Ascending aorta (tissue), 2 donors: ENCODE measurements at regions not wholly inside any gene's neighbourhood (a gene's known extent, or its start where the extent isn't known, plus 50 kb on each side); places are given as distances from the start of the nearest gene placed in this dataset.

Experiments
- DNase-seq, 2 donors: peaks; one replicate each; pipeline ENCODE4 v3.0.0-alpha.2; 2019; ENCODE audit warnings: low spot score in 2 of 2
- H3K27ac ChIP-seq, 2 donors: fragments of 200-600 bp; sonication (generic); one replicate each; pipeline ENCODE4 v1.5.1; 2016 to 2017; ENCODE audit warnings: mild to moderate bottlenecking in 1 of 2
- H3K27me3 ChIP-seq: fragments of 200-600 bp; sonication (generic); one replicate; pipeline ENCODE4 v1.5.1; 2017
- H3K36me3 ChIP-seq, 2 donors: fragments of 200-600 bp; sonication (generic); one replicate each; pipeline ENCODE4 v1.5.1; 2016
- H3K4me1 ChIP-seq, 2 donors: fragments of 200-600 bp; sonication (generic); one replicate each; pipeline ENCODE4 v1.5.1; 2016 to 2017; ENCODE audit warnings: mild to moderate bottlenecking in 1 of 2
- H3K4me3 ChIP-seq, 2 donors: fragments of 200-600 bp; sonication (generic); one replicate each; pipeline ENCODE4 v1.5.1; 2016 to 2017; ENCODE audit warnings: mild to moderate bottlenecking in 1 of 2
- H3K9me3 ChIP-seq, 2 donors: fragments of 200-600 bp; sonication (generic); one replicate each; pipeline ENCODE4 v1.5.1; 2016
- intact Hi-C: fragments of 100-400 bp; cut with DNase I; formaldehyde crosslinking; loops from one replicate; pipeline ENCODE4 v1.15.1; 2023
- TF ChIP-seq, protein P1 (sequence below), 3 experiments: fragments of 200-600 bp in 2 of 3; fragments of 450-650 bp in 1 of 3; sonication (generic) in 2 of 3; IDR thresholded peaks; one replicate each; pipeline ENCODE4 v1.5.1; 2016 to 2019; ENCODE audit warnings: antibody characterized with exemption in 3 of 3, mild to moderate bottlenecking in 1 of 3, moderate library complexity in 1 of 3

DNA sequence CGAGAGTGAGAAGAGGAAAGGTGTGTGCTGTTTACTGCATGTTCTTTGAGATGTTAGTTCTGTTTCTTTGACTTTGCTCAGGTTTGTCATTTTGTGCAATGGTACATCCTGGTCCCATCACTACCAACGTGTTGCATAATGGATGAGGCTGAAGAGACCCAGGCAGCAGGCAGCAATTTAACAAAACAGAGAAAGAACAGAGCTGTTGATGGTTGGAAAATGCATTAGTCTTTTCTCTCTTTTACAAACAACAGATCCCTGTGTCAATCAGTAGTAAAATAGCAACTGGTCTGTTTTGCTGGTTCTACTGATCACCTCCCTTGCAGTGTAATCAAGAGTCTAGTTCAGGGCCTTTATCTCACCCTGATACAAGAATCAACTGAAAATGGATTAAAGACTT is 64.8 kb upstream of the LIMCH1 start:
- no peaks in the 10 kb centered on the region for H3K27me3 ChIP-seq
- peaks cover 2 to 37% of the 10 kb centered on the region in 2 donors for H3K4me1 ChIP-seq
- H3K9me3 ChIP-seq = no peaks in the 10 kb centered on the region
- no peak for DNase-seq
- intact Hi-C loops = no loop called here
- TF ChIP-seq, protein P1, sequence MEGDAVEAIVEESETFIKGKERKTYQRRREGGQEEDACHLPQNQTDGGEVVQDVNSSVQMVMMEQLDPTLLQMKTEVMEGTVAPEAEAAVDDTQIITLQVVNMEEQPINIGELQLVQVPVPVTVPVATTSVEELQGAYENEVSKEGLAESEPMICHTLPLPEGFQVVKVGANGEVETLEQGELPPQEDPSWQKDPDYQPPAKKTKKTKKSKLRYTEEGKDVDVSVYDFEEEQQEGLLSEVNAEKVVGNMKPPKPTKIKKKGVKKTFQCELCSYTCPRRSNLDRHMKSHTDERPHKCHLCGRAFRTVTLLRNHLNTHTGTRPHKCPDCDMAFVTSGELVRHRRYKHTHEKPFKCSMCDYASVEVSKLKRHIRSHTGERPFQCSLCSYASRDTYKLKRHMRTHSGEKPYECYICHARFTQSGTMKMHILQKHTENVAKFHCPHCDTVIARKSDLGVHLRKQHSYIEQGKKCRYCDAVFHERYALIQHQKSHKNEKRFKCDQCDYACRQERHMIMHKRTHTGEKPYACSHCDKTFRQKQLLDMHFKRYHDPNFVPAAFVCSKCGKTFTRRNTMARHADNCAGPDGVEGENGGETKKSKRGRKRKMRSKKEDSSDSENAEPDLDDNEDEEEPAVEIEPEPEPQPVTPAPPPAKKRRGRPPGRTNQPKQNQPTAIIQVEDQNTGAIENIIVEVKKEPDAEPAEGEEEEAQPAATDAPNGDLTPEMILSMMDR (IDR thresholded peaks at IDR 0.05) = no peak
- H3K4me3 ChIP-seq = no peak overlapping the region
- H3K36me3 ChIP-seq = no peaks in the 10 kb centered on the region
- H3K27ac ChIP-seq = no peak overlapping the region

DNA sequence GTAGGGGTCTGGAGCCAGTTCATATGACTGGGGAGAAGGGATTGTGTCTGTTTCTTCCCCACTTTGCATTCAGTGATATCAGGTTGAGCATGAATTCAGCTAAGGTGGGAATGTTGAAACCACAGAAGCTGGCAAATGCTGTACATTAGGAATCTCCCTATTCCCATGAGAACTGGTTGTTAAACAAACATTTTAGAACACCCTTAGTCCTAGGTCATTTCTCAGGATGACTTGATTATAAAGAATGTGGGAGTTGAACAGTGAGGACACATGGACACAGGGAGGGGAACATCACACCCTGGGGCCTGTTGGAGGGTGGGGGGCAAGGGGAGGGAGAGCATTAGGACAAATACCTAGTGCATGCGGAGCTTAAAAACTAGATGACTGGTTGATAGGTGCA is 62.6 kb upstream of the LIMCH1 start:
- H3K27ac ChIP-seq = no peak overlapping the region
- no peaks in the 10 kb centered on the region for H3K27me3 ChIP-seq
- no peak overlapping the region for H3K4me3 ChIP-seq
- TF ChIP-seq, protein P1 (IDR thresholded peaks at IDR 0.05) = no peak
- peaks cover 2 to 26% of the 10 kb centered on the region in 2 donors for H3K4me1 ChIP-seq
- DNase-seq = no peak
- no peaks in the 10 kb centered on the region for H3K9me3 ChIP-seq
- intact Hi-C loops = no loop called here
- no peaks in the 10 kb centered on the region for H3K36me3 ChIP-seq

DNA sequence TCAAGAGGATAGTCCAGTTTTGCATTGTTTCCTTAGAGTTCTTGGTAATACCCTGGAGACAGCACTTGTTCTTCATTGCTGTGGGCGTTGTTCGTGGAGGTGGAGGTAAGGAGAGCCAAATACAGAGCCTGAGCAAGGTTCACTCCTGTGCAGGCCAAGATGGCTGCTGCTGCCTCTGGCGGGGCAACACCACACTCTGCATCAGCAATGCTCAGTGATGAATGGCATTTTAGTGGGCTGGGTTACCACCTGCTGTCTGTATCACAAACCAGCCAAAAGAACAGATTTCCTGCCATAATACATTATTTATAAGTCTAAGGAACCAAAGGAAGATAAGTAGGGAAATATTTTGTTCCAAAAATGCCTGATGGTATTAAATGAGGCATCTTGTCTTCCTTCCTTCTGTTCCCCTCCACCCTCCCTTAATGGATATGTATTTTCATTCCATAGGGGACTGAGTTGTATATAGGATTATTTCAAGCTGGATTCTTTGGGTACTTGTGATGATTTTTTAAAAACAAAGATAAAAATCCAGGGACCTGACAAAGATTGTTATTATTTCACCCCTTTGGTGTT is 61.6 kb upstream of the LIMCH1 start:
- no peak for DNase-seq
- Histone ChIP-seq H3K9me3 (no peaks in the 10 kb centered on the region), H3K27me3 (no peaks in the 10 kb centered on the region), H3K4me1 (peaks cover under 1 to 18% of the 10 kb centered on the region in 2 donors), H3K4me3 (no peak overlapping the region), H3K27ac (no peak overlapping the region), H3K36me3 (no peaks in the 10 kb centered on the region)
- TF ChIP-seq, protein P1 (IDR thresholded peaks at IDR 0.05) = no peak
- intact Hi-C loops = no loop called here

DNA sequence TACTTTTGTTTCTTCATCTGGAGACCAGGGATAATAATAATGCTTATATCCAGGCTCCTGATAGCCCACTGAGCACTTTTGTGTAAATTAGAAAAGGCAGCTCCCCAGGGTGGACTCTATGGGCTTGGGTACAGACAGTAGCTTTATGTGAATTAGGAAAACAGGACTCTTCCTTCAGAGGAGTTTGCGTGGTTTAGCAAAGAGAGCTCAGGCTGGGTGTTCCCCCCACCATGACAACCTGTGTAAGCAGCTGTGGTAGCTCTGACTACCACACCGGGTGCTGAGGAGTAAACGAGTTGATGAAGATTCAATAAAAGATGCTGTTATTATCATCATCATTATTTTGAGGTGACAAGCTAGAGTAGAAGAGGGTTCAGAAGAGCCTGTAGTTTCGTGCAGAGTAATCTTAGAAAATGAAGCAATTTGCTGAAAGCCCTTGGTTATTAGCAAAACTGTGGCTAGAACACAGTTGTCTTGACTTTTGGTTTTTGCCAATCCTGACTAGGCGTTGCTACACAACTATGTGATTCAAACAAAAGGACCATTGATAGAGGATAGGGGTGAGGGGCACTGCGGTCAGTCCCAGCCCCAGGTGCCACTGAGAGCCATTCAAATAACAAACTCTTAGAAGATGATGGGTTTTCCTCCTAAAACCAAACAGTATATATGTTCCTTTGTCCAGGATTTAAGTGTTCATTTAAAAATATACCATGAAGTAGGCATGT is 60.6 kb upstream of the LIMCH1 start:
- Histone ChIP-seq H3K27me3 (no peaks in the 10 kb centered on the region), H3K27ac (no peak overlapping the region), H3K36me3 (no peaks in the 10 kb centered on the region), H3K9me3 (no peaks in the 10 kb centered on the region), H3K4me1 (peaks cover 0 to 10% of the 10 kb centered on the region in 2 donors), H3K4me3 (no peak overlapping the region)
- DNase-seq = no peak
- intact Hi-C loops = no loop called here
- TF ChIP-seq, protein P1 (IDR thresholded peaks at IDR 0.05) = no peak

DNA sequence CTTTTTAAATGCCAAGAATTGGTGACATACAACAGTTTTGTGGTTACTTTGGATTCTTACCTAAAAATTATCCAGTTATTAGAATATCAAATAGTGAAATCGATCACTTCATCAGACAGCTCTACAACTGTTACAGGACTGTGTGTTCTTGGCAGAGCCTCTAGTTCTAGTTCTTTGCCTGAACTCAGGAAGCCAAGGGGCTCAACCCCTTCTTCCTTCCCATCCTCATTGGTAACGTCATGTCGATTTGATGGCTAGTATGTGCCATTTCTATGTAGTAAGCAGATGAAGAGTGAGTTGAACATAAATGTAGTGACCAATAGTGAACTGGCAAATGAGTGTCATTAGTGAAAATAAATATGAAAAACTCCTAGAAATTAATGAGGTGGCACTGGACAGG is 59.4 kb upstream of the LIMCH1 start:
- H3K27ac ChIP-seq = no peak overlapping the region
- peaks cover 0 to 7% of the 10 kb centered on the region in 2 donors for H3K4me1 ChIP-seq
- DNase-seq = no peak
- H3K9me3 ChIP-seq = no peaks in the 10 kb centered on the region
- intact Hi-C loops = no loop called here
- no peaks in the 10 kb centered on the region for H3K27me3 ChIP-seq
- TF ChIP-seq, protein P1 (IDR thresholded peaks at IDR 0.05) = no peak
- H3K36me3 ChIP-seq = no peaks in the 10 kb centered on the region
- H3K4me3 ChIP-seq = no peak overlapping the region
